ENCODE measurements at regions not wholly inside any gene's neighbourhood (a gene's known extent, or its start where the extent isn't known, plus 50 kb on each side); places are given as distances from the start of the nearest gene placed in this dataset.
A peak's percentile ranks its signal among the peaks of the same experiment; 100 is the strongest.

GRCh38 chr10:28054228-28054860 lies 55.5 kb upstream of the ODAD2 start:
- peaks cover 0 to 11% (median 0%) of the 10 kb centered on the region in 9 donors for H3K36me3 ChIP-seq
- intact Hi-C loops (cut with DNase I), result no loop called here
- H3K4me1 ChIP-seq, result no peaks in the 10 kb centered on the region
- no peak overlapping the region for H3K4me3 ChIP-seq
- H3K27me3 ChIP-seq, result no peaks in the 10 kb centered on the region
- 84 to 98% (median 91%) methylated on average over 5 of the region's 5 CpGs for WGBS, 4 donors
- no peaks in the 10 kb centered on the region for H3K9me3 ChIP-seq
- ATAC-seq (no peak), DNase-seq (no peak)
- TF ChIP-seq, protein P1, sequence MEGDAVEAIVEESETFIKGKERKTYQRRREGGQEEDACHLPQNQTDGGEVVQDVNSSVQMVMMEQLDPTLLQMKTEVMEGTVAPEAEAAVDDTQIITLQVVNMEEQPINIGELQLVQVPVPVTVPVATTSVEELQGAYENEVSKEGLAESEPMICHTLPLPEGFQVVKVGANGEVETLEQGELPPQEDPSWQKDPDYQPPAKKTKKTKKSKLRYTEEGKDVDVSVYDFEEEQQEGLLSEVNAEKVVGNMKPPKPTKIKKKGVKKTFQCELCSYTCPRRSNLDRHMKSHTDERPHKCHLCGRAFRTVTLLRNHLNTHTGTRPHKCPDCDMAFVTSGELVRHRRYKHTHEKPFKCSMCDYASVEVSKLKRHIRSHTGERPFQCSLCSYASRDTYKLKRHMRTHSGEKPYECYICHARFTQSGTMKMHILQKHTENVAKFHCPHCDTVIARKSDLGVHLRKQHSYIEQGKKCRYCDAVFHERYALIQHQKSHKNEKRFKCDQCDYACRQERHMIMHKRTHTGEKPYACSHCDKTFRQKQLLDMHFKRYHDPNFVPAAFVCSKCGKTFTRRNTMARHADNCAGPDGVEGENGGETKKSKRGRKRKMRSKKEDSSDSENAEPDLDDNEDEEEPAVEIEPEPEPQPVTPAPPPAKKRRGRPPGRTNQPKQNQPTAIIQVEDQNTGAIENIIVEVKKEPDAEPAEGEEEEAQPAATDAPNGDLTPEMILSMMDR (IDR thresholded peaks at IDR 0.05), result no peak
- TF ChIP-seq POLR2A (IDR thresholded peaks at IDR 0.05), result no peak
- peak overlapping the region in 1 of 12 donors; percentile 16 for H3K27ac ChIP-seq

DNA sequence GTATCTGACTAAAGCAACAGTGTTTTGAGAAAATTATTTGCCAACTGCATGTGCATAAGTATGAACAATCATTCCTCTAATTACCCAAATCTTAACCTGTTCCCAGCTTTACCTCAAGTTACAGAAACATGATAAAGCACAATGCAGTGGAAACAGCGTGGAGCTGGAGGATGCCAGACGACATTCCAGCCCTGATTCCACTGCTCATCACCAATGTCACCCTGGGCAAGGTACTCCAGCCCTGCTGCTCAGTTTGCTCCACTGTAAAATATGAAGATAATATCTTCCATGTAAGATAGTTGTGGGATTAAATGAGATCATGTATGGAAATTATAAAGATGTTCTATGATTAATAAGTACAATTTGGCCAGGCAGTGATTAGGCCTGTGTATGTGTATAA lies 50.4 kb upstream of the ODAD2 start:
- no peak overlapping the region for H3K4me3 ChIP-seq
- peaks cover 0 to 2% (median 0%) of the 10 kb centered on the region in 12 donors for H3K9me3 ChIP-seq
- H3K36me3 ChIP-seq, result no peaks in the 10 kb centered on the region
- intact Hi-C loops (cut with DNase I), result no loop called here
- no peaks in the 10 kb centered on the region for H3K27me3 ChIP-seq
- H3K27ac ChIP-seq, result no peak overlapping the region
- ATAC-seq (no peak), DNase-seq (no peak)
- TF ChIP-seq, protein P1 (IDR thresholded peaks at IDR 0.05), result no peak
- no peak for TF ChIP-seq POLR2A (IDR thresholded peaks at IDR 0.05)
- no peaks in the 10 kb centered on the region for H3K4me1 ChIP-seq
- 52 to 88% (median 73%) methylated on average over 2 of the region's 2 CpGs for WGBS, 4 donors

All from heart left ventricle (tissue), 16 donors.